ENCODE measurements at regions not wholly inside any gene's neighbourhood (a gene's known extent, or its start where the extent isn't known, plus 50 kb on each side); places are given as distances from the start of the nearest gene placed in this dataset.

DNA sequence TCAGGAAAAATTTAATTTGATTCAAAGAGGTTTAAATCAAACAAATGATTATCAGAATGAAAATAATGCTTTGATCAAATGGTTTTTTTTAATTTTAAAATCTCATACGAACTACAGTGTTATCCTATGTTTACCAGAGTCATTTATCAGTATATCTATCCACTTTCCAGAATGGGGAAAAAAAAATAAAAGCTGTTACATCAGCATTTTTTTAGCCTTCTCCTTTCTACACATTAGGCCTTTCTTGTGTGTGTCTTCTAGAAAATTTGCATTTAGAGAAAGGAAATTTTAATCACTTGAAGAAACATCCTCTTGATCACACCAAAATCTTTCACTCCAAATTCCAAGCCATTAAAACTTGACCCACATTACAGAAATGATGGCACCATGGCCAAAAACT is 608.9 kb upstream of the ID2 start:
- no peak for DNase-seq

DNA sequence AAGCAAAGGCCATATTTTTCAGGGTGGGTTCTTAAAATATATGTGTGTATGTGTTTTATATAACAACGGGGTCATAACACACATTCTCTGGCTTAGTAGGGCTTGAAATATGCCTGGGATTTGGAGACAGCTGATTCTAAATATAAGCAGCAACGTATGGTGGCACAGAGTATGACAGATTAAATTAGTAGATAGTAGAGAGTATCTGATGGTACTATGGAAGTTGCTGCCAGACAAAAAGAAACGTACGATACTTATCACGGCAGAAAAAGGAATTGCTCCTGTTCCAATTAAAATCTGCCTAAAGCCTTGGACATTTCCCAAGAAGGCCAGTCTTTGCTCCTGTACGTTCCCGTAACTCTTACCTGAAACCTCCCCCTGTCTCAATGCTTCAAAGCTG is 607.9 kb upstream of the ID2 start:
- DNase-seq, result no peak

DNA sequence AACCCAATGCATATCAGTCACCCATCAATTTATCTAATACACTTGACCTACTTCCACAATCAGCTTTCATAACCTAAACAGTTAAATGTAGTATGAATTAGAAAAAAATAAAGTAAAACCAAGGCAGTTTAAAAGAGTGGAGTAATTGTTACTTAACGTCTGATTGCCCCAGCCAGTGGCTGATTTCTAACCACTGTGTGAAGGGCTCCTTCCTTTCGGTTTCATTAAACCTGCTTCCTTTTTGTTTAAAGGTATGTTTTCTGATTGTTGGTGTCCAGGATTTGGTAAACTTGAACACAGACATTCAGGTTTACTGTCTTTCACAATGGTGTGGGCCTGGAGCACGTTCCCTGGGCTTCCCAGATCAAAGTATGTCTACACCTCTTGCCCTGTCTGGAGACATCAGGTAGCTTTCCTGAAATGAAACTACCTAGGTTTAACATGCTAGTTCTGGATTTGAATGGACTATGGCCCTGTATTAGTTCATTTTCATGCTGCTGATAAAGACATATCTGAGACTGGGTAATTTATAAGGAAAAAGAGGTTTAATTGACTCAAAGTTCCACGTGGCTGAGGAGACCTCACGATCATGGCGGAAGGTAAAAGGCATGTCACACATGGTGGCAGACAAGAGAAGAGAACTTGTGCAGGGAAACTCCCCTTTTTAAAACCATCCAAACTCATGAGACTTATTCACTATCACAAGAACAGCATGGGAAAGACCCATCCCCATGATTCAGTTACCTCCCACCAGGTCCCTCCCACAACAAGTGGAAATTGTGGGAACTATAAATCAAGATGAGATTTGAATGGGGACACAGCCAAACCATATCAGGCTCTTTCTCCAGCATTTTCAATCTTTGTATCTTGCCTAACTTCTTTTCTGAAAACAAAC is 605.2 kb upstream of the ID2 start:
- DNase-seq, result no peak

DNA sequence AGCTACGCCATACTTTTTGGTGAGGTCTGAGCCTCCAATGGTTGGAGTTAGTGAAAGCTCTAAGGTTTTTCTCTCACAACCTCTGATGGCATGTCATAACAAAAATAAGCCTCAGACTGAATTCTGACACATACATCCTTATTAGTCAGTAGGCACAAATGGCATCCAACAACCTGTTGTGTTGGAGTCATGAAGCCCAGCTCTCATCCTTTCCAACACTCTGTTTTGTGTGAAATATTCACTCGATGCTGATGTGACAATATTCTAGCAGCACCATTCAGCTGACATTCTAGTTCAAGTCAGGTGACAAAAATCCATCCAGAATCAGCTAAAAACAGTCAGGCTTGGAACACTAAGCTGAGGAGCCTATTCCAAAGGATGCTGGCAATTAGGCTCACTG is 603.2 kb upstream of the ID2 start:
- DNase-seq, result no peak

DNA sequence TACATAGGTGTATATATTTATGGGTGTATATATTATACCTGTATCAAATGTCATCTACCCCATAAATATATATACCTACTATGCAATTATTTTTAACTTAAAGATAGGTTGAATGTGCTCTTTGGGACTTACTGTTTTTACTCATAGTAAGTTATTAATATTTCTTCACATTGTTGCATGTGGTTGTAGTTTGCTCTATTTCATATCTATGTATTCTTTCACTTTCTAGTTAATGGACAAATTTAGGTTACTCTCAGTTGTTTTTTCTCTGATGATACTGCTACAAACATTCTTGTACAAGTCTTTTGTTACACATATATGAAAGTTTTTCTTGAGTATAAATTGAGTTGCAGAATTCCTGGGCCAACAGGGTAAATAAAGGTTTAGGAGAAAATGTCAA is 601.8 kb upstream of the ID2 start:
- DNase-seq, result no peak

DNA sequence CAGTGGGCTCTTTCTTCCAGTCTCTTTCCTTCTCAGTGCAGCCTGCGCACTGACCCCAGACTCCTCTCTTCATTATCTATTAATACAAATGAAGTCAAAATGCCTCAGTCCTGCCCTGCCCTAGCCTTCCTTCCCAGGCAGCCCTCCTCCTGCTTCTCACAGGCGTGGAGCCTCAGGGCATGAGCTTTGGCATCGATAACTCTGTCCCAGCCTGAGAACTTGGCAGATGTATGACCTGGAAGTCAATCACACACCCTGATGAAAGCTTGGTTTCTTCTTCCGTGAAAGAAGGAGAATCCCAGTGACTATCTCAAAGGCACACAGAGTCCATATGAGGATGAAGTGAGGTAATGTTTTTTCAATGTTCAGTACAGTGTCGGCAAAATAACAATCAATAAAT is 600.7 kb upstream of the ID2 start:
- no peak for DNase-seq

DNA sequence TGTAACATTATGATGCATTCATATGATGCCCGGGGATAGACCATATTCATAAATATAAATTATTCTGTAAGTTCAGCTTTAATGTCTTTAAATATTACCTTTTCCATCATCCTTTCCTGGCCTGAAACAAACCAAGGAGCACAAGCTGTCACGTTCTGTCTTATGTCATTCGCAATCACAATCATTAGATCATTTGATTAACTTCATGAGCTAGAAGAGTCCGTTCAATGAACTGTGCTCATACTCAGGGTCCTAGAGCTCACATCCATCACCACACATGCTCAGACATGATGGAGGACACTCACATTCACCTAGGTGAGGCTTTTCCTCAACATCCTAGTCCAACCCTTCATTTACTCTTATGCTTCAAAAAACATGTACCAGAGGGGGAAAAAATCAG is 599.0 kb upstream of the ID2 start:
- no peak for DNase-seq

DNA sequence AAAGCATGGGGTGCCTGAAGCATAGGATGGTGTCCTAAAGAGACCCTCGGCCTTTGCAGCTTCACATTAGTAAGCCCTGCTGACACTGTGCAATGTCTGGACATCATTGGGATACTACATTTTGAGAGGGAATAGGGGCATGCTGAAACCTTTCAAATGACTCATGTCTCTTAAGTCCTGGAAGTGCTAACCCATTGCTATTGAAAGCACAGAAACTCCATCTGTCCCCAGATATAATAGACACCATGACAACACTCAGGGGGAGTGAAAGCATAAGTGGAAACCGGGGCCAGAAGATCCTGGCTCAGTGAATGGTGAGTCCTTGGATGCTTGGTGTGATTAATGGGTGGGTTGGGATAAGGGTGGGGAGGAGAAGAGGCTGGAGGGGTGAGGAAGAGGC is 595.5 kb upstream of the ID2 start:
- DNase-seq, result no peak

DNA sequence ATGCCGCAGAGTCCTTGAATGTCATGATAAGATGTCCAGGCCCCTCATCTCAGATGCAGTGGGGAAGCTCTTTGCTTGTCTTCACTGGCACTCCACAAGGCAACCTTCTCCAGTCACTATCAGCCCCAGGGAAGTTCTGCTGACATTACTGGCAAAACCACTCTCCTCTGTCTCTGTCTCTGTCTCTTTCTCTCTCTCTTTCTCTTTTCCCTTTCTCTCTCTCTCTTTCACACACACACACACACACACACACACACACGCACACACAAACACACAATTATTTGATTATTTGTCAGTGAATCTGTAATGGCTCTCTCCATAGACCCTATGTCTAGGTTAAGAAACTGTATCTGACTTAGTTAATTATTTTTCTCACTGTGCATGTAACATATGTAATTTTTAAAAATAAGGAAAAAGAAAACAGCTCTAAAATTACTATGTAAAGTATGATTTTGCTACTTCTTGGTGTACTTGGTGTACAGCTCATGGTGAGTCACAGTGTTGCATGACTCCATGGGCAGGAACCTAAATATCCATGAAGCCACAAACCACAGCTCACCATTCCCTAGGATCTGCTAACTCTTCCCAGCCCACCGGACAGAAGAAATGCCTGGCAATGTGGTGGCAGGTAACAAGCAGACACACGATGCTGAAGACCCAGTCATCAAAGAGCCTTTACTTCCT is 594.9 kb upstream of the ID2 start:
- no peak for DNase-seq

DNA sequence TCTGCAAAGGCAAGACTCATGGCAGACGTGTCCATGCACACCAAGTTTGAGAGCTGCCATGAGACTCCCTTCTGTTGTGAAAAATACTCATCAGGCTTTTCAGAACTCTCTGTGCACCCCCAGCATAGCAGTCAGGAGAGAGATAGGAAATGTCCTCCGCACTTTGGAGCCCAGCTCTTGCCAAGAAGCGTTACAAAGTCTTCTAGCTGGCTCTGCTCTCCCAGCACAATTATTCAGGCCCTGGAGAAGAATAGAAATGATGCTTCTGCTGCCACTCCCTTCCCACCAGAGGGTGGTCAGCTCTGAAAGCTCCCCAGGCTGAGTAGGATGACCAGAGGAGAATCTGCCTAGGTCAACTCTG is 594.4 kb upstream of the ID2 start:
- DNase-seq, result no peak

DNA sequence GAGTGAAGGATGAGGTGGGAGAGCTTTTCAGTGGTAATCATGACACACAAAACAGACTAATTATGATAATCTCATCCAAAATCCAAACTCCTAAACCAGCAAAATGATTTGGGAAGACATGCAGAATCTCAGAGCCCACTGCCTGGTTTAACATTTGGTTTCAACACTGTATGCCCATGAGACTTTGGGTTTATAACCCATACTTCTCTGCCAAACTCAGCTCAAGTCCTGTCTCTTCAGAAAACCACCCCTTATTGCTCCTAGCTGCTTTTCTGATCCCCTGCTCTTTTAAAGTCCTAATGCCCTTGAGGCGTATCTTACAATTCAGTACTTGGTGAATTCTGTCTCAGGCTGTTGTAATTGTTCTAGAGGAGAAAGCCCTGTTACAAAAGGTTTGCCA is 593.0 kb upstream of the ID2 start:
- no peak for DNase-seq

DNA sequence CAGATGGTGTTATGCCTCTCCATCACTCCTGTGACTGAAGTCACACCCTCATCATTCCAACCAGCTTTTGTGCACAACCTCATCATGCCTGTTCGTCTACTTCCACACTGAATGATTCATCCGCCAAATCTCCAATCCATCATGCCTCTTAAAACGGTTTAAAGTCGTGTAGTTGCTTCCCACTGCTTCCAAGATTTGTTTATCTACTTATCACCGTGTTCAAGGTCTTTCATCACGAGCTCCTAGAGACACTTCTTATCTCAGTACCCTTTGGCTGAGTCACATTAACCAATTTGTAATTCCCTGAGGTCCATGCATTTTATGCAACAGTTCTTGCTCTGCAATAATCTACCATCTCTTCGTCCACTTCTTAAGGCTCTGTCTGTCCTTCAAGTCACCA is 592.3 kb upstream of the ID2 start:
- DNase-seq, result no peak

DNA sequence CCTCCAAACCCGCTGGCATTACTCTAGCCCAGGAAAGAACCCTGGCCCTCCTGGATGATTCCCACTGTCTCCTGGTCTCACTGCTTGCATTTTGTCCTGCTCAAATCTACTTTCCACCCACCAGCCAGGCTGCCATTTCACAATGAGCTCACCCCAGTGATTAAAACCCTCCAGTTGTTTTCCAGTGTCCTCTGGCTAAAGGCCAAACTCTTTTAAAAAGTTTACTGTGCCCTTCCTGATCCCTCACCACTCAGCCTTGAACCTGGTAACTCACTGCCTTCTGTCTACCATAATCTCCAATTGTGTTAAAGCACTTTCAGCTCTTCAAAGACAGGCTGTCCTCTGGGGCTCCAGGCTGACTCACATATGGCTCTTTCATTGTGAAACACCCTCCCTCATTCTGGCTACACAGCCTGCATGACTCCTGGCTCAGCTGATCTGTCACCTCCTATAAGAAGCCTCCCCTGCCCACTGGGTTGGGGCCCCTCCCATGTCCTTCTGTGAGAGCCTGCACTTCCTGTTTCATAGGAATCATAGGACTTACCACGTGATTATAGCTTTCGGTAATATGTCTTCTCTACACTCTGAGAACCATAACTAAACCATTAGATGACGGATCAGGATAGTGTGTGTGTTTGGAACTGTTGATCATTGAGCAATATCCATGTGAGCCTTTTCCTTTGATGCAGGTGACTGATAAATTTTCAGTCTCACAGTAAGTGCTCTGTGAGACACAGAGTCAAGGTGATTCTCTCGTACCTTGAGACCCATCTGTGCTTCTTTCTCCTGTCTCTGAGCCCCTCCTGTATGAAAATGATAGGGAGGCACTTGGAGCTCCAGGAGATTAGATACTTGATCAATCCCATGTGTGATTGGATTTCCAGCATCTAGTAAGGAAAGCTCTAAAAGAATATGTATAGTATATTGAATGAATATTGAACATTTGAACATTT is 590.8 kb upstream of the ID2 start:
- no peak for DNase-seq

DNA sequence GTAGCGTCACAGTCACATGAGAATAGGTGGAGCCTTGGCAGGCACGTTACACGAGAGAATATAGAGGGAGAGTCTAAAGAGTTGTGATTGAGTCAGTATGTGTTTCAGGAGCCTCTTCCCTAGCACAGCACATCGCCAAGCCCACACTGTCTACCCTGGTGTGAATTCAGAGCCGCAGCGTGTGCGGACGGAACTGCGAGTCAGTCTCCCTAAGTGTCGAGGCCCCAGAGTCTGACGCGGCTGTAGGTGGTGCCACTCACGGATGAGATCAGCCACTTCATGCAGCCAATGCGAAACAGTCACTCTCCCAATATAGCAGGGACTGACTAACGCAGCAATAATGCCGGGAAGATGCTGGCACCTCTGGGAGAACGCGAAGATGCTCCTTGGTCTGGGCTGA is 587.3 kb upstream of the ID2 start:
- no peak for DNase-seq

DNA sequence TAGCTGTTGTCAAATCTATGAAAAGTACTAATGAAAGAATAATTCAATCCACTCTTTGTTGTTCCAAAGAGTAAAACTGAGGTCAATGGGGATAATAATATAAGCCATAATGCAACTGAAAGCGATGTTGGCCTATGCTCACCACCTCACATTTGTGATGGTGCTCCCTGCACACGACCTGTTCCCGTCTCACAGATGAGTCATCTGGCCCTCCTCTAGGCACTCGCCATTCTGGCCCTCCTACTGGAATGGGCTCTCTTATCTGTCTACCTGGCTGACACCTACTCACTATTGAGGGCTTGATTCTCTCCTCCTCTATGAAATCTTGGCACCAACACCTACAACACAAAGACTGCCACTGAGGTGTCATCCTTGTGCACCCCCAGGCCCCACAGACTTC is 585.9 kb upstream of the ID2 start:
- DNase-seq, result no peak

DNA sequence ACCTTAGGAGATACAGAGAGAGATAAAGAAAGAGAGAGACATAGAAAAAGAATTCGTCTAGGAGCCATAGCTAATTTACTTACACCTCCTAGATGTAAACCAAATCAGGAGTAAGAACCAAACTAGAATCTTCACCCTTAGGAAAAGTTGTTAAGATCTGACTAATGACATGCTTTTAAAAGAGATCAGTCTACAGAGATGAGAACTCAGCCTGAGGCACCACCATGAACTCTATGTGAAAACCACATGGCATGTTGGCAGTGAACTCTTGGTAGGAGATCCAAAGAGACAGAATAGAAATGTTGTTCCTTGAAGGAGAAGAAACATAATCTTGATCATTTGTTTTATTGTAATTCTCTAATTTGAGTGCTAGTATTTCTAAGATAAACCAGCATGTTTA is 585.4 kb upstream of the ID2 start:
- DNase-seq, result no peak

DNA sequence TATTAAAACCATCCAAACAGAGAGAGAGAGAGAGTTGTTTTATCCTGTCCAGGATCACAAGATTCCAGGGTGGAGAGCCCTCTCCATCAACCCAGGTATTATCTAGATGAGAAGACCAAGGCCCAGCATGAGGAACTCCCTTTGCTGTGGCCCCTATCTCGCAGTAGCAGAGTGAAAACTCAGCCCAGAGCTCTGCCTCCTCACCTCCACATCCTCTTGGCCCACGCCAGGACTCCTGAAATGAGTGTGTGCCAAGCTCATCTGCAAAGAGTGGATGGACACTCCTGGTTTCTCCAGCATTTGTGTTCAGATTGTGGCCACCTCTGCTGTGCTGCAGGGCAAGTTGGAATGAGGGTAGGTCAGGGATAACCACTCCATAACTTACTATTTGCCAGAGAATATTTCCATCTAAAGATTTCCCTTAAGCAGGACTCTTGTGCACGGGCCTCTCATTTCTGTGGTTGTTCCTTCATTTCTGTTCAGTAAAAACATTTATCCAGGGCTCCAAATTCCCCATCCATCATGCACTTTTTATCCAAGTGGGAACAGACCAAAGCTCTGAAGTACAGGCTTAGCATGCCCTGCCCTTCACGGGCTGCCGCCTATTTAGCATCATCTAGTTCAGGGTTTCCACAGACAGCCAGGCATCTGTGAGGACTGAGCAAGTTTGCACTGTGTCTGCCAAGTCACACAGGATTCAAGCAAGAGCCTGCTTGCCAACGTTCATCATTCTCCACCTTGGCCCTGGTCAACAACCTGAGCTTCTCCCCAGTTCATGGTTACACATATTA is 583.2 kb upstream of the ID2 start:
- DNase-seq, result no peak

DNA sequence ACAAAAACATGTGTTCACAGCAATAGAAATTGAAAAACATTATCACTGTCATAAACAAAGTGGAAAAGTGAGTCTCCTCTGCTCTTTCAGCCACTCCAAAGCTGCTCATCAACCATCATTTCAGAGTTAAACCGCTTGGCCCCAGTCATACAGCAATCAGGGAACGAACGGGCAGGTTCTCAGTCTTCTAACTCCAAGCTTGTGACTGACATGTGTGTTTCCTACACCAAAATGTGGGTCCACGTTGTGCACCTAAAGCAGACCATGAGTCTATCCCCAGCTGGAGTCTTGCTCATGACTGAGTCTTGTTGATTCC is 582.6 kb upstream of the ID2 start:
- DNase-seq, result no peak

DNA sequence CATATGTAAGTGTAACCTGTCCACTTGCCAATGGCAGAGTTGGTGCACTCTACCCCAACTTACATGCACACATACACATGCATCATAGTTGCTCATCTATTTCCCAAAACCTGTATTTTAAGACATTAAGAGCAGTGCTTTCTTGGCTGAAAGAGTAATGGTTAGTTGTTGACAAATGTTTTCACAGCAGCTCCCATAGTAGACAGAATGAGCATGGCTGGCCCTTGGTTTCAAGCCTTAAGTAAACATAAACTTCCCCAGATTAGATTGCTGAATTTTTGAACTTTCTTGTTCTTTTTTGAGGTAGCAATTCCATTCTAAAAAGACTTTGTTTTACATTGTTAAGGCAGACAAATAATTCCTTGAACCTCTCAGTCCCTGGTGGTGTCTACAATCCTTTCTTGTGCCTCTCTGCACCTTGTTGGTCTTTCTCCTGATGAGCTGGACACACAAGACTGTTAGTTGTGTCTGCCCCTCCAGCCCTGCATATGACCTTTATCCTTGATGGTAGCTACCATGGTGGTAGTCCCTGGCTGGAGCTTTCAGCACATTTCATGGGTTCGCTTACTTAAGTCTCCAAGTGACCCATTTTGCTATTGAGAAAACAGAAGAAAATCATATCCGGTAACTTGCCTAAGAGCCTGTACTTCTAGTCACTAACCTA is 580.1 kb upstream of the ID2 start:
- no peak for DNase-seq

DNA sequence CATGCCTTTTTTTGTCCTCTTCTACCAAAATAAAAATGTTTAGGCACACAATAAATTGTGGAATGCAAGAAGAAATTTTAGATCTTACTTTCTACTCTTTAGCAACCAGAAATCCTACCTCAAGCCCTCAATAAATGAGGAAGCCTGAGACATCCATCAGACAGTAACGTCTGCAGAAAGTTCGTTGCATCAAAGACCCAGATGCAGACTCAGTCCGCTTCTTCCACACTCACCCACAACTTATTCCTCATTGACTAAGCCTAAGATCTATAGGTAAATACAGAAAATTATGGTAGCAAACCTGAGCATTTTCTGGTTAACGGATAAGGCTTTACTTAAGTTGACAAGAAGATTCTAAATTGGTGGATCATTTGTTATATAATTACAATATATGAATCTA is 579.4 kb upstream of the ID2 start:
- DNase-seq, result no peak

DNA sequence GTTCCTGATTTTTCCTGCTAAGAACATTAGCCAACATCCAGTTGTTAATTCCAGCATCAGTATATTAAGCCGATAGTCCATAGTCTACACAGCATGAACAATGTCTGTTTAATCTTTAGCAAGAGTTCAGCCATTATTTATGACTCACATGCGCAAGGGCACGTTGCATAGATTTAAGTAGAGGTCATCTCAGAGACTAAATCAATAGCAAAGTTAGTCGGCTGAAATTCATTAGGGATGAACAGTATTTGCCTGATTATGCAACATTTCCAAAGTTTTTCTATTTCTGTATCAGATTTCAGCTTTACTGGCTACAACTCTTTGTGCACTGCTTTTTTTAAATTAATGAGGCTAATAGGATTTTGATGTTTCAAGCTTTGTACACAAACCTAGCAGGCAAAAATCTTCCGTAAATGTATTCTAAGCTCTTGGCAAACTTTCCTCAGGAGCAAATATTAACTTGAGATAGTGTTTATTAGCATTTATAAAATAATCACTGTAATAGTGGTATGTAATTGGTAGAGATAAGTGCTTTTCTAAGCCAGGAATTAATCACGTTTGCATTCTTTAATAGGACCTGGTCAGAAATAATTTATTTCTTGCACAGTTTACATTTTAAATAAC is 578.7 kb upstream of the ID2 start:
- DNase-seq, result no peak

DNA sequence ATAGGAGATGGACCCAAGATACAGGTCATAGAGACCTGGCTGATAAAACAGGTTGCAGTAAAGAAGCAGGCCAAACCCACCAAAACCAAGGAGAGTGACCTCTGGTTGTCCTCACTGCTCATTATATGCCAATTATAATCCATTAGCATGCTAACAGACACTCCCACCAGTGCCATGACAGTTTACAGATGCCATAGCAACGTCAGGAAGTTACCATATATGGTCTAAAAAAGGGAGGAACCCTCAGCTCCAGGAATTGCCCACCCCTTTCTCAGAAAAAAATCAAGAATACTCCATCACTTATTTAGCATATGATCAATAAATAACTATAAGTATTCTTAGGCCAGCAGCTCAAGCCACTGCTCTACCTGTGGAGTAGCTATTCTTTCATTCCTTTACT is 574.7 kb upstream of the ID2 start:
- DNase-seq, result no peak
